HG03439 (cell line): ENCODE measurements at regions not wholly inside any gene's neighbourhood (a gene's known extent, or its start where the extent isn't known, plus 50 kb on each side); places are given as distances from the start of the nearest gene placed in this dataset.
"Not testable (repeated sequence)": the region's sequence is repeated elsewhere in the genome, so short reads cannot be mapped to it uniquely, and the experiment has no call there.

Experiments
- ATAC-seq: cut with Tn5 transposase; IDR thresholded peaks from one replicate; pipeline ENCODE4 v1.9.1; 2021; ENCODE audit warnings: mild to moderate bottlenecking, moderate library complexity; ENCODE audit not compliant: unreplicated experiment

DNA sequence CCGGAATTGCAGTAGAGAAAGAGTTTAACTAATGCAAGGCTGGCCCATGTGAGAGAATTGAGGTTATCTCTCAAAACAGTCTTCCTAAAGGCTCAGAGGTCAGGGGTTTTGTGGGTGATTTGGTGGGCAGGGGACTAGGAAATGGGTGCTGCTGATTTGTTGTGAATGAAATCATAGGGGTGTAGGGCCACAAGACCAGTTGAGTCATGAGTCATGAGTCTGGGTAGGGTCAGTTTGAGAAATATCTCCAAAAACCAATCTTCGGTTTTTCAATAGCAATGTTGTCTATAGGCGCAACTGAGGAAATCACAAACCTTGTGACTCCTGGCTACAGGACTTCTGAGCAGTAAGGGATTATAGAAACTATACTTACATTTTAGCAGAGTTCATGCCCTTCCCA, 460.0 kb upstream of the NRP1 start:
- ATAC-seq: no peak

DNA sequence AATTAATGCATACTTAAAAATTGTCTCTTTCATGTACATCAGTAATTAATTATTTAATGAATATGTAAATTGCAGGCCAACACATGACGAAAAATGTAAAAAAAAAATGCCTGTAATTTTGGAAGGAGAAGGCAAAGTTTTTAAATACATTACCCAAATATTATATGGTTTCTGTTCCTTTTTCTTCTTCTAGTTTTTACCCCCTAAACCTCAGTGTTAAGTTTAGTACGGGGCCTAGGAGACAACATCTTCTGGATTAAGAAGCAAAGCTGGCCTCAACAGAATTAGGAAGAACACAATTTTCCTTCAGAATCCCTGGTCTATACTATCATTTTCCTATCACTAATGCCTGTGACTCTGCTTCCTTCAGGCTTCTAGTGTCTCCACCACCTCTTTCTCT, 459.3 kb upstream of the NRP1 start:
- no peak for ATAC-seq

DNA sequence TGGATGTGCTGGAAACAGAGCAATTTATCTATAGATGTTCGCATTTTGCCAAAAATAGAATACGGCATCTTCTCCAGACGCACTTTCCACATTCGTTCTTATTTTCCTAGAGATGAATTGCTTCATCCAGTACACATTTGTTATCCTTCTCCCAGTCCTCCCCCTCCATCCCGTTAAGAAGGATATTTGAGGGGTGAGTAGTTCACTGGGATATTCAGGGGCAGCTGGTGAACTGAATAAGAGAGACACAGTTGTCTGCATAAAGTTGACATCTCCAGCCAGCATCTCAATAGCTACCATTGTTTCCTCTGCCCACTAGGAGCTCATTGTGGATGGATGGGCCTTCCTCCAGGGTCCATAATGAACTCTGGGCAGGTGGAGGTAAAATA, 456.8 kb upstream of the NRP1 start:
- no peak for ATAC-seq

DNA sequence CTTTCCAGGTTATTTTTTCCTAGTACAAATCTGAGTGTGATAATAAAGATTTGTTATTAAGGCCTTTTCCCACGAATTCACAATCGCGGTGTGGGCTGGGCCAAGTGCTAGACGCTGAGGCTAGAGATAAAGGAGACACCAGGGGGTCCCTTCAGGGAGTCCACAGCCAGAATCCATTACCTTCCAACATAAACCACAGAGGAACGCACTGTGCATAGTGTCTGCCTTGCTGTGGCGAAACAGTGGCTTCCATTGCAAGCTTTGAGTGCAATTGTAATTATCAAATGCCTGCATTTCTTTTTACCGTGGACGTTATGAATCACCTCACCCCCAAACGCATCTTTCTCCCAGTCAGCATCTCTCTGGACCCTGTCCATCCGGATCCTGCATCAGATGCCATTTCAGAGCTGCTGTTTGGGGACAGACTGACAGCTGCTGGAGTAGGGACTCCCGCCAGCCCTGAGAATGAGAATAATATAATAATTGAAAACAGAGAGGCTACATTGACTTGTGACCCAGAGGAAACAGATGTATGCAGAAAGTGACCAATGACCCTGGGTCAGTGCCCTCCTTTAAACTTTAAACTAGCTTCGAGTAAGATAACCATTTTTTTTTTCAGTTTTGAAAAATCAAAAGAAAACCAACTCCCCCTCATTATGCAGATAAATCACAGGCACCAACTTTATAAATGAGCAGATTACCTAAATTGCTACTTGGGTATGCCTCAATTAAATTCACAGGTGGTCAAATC, 456.2 kb upstream of the NRP1 start:
- no peak for ATAC-seq

DNA sequence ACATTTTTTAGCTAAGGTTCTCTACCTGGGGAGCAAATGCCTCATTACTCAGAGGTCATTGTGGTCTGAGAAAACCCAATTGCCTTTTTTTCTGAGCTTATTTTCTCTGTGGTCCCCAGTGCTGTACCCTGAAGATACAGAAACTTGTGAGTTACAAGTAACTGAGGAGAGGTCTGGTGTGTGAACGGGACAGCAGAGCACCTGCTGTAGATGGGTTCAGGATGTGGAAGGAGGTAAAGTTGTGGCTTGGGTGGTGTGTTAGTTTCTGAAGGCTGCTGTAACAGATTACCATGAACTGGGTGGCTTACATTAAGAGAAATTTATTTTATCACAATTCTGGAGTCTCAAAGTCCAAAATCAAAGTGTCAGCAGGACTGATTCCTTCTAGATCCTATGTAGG, 449.1 kb upstream of the NRP1 start:
- ATAC-seq: no peak

DNA sequence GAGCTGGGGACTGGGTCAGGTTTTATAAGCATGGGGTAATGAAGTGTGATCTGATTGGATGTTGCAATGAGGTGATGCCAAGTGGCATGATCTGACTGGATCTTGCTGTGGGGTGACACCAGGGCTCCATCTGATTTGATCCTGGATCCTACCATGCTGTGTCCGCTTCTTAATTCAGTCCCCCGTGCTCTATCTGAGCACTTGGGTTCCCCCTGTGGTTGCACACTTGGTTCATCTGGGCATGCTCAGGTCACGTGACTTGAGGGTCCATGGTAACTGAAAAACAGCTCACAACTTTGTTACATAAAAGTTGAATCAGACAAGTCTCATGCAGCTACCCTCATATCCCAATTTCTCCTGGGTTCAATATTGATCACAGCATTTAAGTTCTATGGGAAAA, 448.6 kb upstream of the NRP1 start:
- no peak for ATAC-seq

DNA sequence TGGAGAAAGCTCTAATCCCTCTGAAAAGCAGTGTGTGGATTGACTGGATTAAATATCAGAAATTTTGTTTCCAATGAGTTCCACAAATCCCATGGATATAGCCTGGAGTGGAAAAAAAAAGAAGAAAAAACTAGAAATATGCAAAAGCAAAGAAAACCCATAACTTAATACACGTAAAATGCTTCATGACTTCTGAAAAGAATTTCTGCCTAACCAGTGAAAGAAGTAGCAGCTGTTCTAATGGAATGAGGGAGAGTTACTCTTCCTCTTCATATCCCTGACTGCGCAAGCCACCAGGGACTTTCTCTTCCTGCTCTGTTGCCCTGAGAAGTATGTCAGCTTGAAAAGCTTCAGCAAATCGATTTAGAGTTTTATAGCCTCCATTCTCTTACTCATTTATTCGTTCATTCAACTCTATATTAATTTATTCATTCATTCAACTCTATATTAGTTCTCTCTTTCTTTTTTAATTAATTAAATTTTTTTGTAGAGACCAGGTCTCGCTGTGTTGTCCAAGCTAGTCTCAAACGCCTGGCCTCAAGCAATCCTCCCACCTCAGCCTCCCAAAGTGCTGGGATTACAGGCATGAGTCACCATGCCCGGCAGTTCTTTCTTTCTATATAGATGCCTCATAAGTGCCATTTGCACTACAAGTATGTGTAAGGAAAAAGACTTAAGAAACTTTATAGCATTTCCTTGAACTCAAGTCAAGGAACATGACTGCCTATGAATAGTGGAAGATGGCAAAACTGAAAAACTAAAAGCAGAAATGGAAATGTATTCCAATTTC, 447.3 kb upstream of the NRP1 start:
- ATAC-seq: no peak

DNA sequence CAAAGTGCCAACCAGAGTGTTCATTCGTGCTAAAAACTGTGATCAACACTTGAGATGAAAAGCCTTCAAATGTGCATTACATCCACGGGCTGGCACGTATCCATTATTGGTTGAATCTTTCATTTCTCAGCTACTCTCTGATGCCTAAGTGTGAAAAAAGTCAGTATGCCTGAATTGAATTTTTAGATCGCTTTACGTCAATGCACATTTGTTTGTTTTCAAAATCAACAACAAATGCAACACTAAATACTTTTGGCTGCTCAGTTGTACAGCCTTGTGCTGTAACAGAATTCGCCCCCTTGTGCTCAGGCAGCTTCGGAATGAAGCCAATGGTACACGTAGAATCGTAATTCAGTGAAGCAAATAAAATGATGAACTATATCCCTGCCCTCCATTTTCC, 446.5 kb upstream of the NRP1 start:
- no peak for ATAC-seq

DNA sequence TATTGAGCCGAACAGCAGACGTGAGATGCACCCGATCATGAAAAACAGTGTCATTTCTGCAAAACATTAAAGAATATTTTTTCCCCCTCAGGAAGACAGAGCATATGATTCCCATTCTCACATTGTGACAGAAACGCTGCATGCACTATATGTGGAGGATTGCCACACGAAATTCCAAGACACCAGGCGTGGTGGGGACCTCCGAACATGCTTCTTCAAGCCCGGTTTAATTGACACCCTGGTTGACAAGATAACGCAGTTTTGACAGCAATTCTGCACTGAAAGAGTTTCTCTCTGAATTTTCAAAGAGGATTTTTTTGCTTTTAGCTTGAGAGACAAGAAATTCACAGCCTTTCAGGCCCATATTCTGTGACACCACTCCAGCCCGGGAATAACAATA, 442.8 kb upstream of the NRP1 start:
- ATAC-seq: no peak

DNA sequence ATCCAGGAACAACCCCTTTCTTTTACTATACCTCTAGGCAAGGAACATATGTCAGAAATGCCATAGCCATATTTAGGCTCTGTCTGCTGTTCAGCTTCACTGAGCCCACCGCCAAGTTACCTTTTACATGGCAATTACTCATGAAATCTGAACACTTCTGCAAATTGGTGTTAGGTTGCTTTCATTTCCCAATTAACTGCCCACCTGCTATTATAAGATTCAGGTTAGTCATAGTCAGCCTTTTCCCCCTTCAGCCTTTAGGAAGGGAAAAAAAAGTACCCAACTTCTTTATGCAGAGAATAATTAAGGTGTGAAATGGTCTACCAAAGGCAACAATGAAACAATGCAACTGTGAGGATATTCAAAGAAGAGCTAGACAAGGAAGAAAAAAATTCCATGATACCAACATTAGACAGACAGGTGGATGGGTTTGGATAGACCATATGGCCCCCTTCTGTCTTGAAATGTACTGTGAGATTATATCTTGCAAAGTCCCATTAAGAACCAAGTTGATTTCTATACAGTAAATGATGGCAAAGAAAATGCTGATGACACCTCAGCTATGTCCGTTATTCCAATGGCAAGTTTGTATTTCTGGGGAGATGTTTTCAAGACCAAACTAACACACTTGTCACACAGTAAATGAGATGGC, 442.1 kb upstream of the NRP1 start:
- no peak for ATAC-seq

DNA sequence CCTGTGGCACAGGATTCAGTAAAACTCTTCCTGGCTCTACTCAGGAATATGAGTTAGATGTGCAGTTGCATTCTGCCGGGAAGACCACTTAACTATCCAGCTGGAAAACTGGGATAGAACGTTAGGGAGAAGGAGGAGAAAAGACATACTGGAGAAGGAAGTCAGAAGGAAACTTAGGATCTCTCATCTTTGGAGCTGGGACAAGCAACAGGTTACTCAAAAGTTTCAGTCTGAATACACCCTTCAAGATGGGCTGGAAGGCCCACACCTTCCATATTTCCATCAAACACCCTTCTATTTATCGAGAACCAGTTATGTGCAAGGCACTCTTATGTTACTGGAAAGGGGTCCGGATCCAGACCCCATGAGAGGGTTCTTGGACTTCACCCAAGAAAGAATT, 440.4 kb upstream of the NRP1 start:
- no peak for ATAC-seq

DNA sequence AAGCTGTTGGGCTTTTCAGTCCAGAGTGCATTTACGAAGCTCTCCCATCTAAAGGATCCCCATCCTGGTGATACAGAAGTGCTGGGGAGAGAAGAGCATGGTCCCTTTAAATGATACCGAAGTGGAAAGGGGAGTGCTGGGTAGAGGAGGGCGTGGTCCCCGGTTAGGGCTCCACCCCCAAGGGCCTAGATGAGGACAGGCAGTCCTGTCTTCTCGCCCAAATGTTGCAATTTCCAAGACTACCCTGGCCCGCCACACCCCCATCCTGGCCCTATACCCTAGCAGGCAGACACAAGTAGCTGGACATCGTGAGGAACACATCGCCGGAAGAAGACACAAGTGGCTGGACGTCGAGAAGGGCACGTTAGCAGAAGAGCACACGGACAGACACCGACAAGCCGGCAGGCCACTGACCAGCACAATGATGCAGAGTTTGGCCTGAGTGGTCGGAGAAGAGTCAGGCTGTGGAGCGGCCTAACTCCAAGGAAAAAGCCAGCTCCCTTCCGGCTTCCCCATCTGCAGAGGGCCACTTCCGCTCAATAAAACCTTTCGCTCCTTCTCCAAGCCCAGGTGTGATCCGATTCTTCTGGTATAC, 439.5 kb upstream of the NRP1 start:
- ATAC-seq: no peak

DNA sequence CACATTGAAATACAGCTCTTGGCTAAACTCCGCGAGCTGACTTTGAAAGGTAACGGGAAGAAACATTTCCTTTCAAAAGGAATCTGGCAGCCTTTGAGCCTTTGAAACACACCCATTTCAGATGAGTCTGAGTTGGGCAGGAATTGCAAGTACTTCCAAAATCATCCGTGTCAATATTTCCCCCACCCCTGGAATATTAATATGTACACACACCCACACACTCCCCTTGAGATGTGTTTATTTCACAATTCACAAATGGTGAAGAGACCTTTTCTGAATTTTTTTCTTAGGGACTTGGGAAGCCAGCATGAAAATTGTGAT, 438.7 kb upstream of the NRP1 start:
- ATAC-seq: no peak

DNA sequence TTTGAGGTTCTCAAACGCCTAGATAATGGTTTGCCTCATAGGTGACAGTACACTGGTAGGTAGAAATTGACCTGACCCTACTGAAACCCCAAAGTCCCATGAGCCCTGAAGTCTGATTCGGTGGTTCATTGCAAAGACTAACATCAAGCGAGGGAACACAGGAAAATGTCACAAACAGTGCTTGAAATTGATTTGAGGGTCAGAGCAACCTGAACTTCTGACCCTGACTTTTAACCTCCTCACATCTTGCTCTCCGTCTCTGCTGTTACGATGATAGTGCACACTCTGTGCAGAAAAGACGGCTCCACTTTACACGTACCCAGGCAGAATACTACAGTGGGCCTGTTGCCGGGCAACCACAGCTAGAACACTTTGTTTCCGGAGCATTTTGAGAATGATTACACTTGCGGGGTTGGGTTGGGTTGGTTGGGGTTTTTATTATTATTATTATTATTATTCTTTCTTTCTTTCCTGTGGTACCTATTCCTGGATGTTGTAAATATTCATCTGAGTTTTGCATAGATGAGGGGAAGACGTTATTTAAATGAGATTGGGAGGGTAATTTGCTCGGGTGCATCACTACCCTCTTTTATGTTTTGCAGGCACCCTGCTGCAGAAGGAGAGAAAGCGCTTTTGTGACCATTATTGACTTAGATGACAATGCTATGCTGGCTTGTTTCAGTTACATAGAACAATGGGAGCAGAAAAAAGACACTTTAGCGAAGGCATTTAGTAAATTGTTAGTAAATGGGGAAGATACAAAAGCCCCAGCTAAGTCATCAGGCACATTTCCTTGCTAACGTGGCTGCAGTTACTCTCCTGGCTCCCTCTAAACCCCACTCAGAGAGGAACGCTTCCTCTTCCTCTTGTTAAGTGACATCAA, 438.1 kb upstream of the NRP1 start:
- no peak for ATAC-seq

DNA sequence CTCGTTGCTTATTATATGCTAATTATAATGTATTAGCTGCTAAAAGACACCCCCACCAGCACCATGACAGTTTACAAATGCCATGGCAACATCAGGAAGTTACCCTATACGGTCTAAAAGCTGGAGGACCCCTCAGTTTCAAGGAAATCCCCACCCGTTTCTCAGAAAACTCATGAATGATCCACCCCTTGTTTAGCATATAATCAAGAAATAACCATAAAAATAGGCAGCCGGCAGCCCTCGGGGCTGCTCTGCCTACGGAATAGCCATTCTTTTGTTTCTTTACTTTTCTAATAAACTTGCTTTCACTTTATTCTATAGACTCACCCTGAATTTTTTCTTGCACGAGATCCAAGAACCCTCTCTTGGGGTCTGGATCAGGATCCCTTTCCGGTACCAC, 437.4 kb upstream of the NRP1 start:
- ATAC-seq: not testable (repeated sequence)

DNA sequence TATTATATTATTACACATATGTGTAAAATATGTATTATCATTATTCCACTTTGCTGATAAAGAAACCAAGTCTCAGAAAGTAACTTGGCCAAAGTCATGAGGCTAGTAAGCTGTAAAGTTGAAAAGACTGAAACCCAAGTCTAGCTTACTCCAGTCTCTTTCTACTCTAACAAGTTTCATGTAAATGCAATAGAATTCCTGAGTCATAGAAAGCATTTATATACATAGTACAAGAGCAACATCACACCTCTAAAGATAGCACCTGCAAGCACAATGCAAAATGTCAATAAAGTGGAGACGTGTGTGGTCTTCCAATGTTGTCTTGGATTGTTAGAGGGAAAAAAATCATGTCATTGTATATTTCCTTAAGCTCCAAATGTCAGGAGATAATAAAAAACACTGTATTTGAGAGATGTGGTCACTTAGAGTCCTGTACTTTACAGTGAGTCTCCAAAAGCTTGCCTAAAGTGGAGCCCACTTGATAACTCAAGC, 430.3 kb upstream of the NRP1 start:
- ATAC-seq: no peak

DNA sequence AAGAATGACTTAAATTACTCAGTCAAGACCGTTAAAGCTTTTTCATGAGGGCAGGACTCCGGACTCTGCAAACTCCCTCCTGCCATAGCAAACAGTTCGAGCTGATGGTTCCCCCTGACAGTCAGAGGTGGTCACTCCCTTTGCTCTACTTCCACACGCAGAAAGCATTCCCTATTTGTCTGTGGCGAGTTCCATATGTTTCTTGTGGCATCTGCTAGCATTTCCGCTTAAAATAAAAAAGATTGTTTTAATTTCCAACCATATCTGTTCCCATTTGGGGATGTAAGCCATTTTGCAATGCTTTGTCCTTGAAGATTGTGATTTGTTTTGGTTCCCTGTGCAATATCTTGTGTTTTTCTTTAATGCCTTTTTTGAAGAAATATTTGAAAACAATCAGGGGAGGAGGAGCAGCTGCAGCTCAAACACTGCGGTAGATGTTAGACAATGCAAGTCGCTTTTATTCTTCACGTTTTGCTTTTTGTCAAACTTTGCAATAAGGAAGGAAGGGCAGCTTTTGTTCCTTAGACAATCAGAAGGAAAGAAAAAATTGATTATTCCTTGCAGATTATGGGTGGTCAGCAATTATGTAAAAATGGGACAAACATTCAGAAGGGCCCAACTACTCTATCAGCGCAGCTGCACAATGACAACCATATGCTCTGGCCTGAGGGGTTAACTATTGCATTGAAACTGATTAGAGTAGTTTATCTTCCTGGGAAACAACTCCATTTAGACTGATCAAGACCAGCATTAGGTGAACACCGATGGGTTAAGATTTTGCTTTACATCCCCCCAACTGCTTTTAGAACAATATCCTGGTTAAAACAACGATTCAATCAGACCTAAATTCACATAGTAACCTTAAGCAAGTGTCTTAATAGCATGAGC, 425.8 kb upstream of the NRP1 start:
- no peak for ATAC-seq

DNA sequence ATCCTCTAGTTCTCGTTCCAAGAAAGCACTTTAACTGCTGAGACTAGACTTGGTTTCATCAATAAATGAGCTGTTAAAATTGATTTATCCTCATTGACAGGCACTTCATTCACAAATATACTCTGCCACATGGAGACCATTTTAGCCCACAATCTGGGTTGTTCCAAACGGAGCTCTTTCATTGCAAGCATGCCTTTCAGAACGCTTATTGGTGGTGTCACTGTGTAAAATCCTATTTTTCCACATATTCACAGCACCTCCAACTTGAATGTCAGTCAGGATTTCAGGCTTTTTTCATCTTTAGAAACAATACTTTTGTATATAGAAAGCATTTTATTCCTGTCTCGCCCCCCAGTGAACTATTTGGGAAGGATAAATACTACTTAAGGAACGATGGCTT, 424.7 kb upstream of the NRP1 start:
- no peak for ATAC-seq

DNA sequence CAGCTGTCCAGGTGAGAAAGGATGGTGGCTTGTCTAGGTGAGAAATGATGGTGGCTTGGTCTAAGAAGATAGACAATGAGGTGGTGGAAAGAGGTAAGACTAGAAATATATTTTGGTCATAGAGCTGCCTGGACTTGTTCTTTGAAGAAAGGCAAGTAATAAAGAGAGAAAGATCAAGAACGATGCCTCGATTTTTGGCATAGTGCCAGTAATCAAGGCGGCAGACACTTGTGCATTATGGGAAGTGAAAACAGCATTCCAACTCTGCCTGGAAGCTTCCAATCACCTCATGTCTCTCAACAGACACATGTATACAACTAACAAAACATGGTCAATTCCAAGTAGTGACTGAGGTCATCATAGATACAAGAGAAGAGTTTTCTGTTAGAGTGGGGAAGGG, 423.8 kb upstream of the NRP1 start:
- ATAC-seq: no peak

DNA sequence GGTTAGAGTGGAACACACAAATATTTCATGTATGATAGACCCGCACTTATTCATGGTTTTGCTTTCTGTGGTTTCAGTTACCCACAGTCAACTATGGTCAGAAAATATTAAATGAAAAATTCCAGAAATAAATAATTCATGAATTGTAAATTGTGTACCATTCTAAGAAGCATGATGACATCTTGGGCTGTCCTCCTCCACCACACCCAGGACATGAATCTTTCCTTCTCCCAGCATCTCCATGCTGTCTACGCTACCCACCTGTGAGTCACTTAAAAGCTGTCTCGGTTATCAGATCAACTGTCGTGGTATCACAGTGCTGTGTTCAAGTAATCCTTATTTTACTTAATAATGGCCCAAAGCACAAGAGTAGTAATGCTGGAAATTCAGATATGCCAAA, 419.6 kb upstream of the NRP1 start:
- no peak for ATAC-seq
